ENCODE measurements at regions not wholly inside any gene's neighbourhood (a gene's known extent, or its start where the extent isn't known, plus 50 kb on each side); places are given as distances from the start of the nearest gene placed in this dataset.

DNA sequence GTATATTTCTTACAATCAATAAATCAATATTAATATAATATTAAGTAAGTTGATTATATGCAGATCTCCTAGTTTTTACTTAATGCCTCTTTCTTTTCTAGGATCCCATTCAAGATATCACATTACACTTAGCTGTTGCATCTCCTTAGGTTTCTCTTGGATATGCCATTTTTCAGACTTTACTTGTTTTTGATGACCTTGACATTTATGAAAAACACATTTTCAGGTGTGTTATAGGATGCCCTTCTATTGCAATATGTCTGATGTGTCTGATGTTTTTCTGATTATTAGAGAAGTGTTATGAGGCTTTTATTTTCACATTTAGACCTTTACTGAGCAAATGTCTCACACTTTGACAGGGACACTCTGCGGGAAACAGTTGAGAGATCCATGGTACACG lies 933.6 kb upstream of the CNTNAP5 start:
- no peak overlapping the region for H3K4me3 ChIP-seq
- H3K36me3 ChIP-seq (ENCODE audit: control insufficient read depth, insufficient read depth, low read length), result no peaks in the 10 kb centered on the region
- BruUV-seq (replicated peaks), result no TSS peak
- H3K79me2 ChIP-seq (ENCODE audit: control insufficient read depth, insufficient read depth, low read length), result no peaks in the 10 kb centered on the region
- FAIRE-seq, result no peak
- no peak for TF ChIP-seq DNMT1 (IDR thresholded peaks at IDR 0.05)
- no peak for TF ChIP-seq ATF1 (CRISPR knock-in tag; IDR thresholded peaks at IDR 0.05)
- no peak for TF ChIP-seq ATF1 (tag; IDR thresholded peaks at IDR 0.05)
- TF ChIP-seq NEUROD1 (IDR thresholded peaks at IDR 0.05; ENCODE audit: borderline replicate concordance, low read depth, low read length, partially characterized antibody), result no peak
- no peak for TF ChIP-seq ZNF174 (CRISPR knock-in tag; IDR thresholded peaks at IDR 0.05)
- no peak for TF ChIP-seq NR1H2 (CRISPR knock-in tag; IDR thresholded peaks at IDR 0.05)
- TF ChIP-seq, protein P1, sequence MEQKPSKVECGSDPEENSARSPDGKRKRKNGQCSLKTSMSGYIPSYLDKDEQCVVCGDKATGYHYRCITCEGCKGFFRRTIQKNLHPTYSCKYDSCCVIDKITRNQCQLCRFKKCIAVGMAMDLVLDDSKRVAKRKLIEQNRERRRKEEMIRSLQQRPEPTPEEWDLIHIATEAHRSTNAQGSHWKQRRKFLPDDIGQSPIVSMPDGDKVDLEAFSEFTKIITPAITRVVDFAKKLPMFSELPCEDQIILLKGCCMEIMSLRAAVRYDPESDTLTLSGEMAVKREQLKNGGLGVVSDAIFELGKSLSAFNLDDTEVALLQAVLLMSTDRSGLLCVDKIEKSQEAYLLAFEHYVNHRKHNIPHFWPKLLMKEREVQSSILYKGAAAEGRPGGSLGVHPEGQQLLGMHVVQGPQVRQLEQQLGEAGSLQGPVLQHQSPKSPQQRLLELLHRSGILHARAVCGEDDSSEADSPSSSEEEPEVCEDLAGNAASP (IDR thresholded peaks at IDR 0.05), result no peak
- TF ChIP-seq ZNF830 (CRISPR knock-in tag; IDR thresholded peaks at IDR 0.05), result no peak
- no peak for TF ChIP-seq EWSR1 (IDR thresholded peaks at IDR 0.05; ENCODE audit: borderline replicate concordance, low read depth, partially characterized antibody)
- TF ChIP-seq MTA3 (IDR thresholded peaks at IDR 0.05; ENCODE audit: borderline replicate concordance), result no peak
- TF ChIP-seq ZNF586 (CRISPR knock-in tag; conservative IDR thresholded peaks at IDR 0.05), result no peak
- TF ChIP-seq PTBP1 (IDR thresholded peaks at IDR 0.05; ENCODE audit: low read depth, low read length), result no peak
- TF ChIP-seq ZFP1 (CRISPR knock-in tag; IDR thresholded peaks at IDR 0.05), result no peak
- no peak for TF ChIP-seq ZNF384 (IDR thresholded peaks at IDR 0.05; ENCODE audit: low read depth, low read length)
- intact Hi-C loops (cut with micrococcal nuclease), result no loop called here
- no peak for DNase-seq (ENCODE audit: extremely low read depth in 1 of 4, low spot score in 3 of 4)
- H3K27ac ChIP-seq (ENCODE audit: extremely low read depth, low read depth, low read length), result no peak overlapping the region
- H2AFZ ChIP-seq (ENCODE audit: low read depth, low read length), result no peak overlapping the region
- H3K9me3 ChIP-seq (replicated peaks; ENCODE audit: control insufficient read depth, insufficient read depth, low read depth, low read length), result no peaks in the 10 kb centered on the region
- CTCF ChIA-PET (ENCODE audit: low intra/inter-chr PET ratio), result no interaction called here
- no peak for ATAC-seq
- no peaks in the 10 kb centered on the region for H4K20me1 ChIP-seq (replicated peaks; ENCODE audit: control insufficient read depth, insufficient read depth, low read length)
- POLR2A ChIA-PET, result no interaction called here
- no peaks in the 10 kb centered on the region for H3K27me3 ChIP-seq (ENCODE audit: control insufficient read depth in 2 of 2, insufficient read depth in 2 of 2, low read length in 2 of 2)
- no peaks in the 10 kb centered on the region for H3K9me1 ChIP-seq (ENCODE audit: control insufficient read depth, insufficient read depth, low read length)
- no peaks in the 10 kb centered on the region for H3K4me1 ChIP-seq (replicated peaks in 1 of 2; ENCODE audit: control insufficient read depth in 2 of 2, insufficient read depth in 2 of 2, low read length in 2 of 2)
- 3% methylated on average over 2 of the region's 2 CpGs for WGBS (ENCODE audit: insufficient coverage, low coverage, missing lambda C conversion rate)
- in situ Hi-C loops (cut with MboI), result no loop called here
- H3K9ac ChIP-seq (ENCODE audit: insufficient read depth in 1 of 2, low read depth in 2 of 2, low read length in 2 of 2), result no peak overlapping the region
- H3K4me2 ChIP-seq (ENCODE audit: insufficient read depth, low read length), result no peak overlapping the region
